SK-N-SH (cell line): ENCODE measurements at regions not wholly inside any gene's neighbourhood (a gene's known extent, or its start where the extent isn't known, plus 50 kb on each side); places are given as distances from the start of the nearest gene placed in this dataset.

Experiments used
- CTCF ChIA-PET: fragments of 300-600, 350-600 bp; formaldehyde crosslinking; extraction: SDS; loops from one replicate; lab custom pipeline; 2021; lab: Yijun Ruan, JAX
- POLR2A ChIA-PET: fragments of 350-600 bp; sonication (Branson Sonifier 250); formaldehyde crosslinking; extraction: SDS; loops from one replicate; lab custom pipeline; 2020; ENCODE audit warnings: antibody characterized with exemption, inconsistent platforms; lab: Yijun Ruan, JAX
- DNase-seq: peaks from one replicate; pipeline ENCODE4 v3.0.0; 2012
- H2AFZ ChIP-seq: fragments of 200-600 bp; sonication (generic); 2 replicates; pipeline ENCODE4 v1.8.1; 2016; ENCODE audit warnings: antibody characterized with exemption, mild to moderate bottlenecking, low read depth
- H3F3A ChIP-seq: fragments of 200-600 bp; sonication (generic); replicated peaks from 2 replicates; pipeline ENCODE3; 2016; ENCODE audit warnings: antibody characterized with exemption, mild to moderate bottlenecking; ENCODE audit not compliant: insufficient read depth
- H3K27ac ChIP-seq, 2 experiments: fragments of 200-500 bp in 1 of 2; fragments of 200-600 bp in 1 of 2; sonication (Bioruptor generic) in 1 of 2; sonication (generic), shearing (Covaris generic) in 1 of 2; 2 replicates each; pipeline versions ENCODE4 v1.5.1 to v1.6.1; 2014 to 2016; ENCODE audit warnings: low read depth in 2 of 2, inconsistent platforms in 1 of 2, low read length in 1 of 2, mild to moderate bottlenecking in 1 of 2, mixed read lengths in 1 of 2
- H3K27me3 ChIP-seq: fragments of 200-600 bp; sonication (generic), shearing (Covaris generic); 2 replicates; pipeline ENCODE4 v1.6.1; 2016; ENCODE audit warnings: mixed run types; ENCODE audit not compliant: insufficient read depth
- H3K36me3 ChIP-seq, 2 experiments: fragments of 200-500 bp in 1 of 2; fragments of 200-600 bp in 1 of 2; sonication (Bioruptor generic) in 1 of 2; sonication (generic) in 1 of 2; replicated peaks in 1 of 2; 2 replicates each; pipeline versions ENCODE3 to v1.5.1; 2014 to 2016; ENCODE audit warnings: low read length in 1 of 2, mild to moderate bottlenecking in 1 of 2; ENCODE audit not compliant: insufficient read depth in 2 of 2, control insufficient read depth in 1 of 2
- H3K4me1 ChIP-seq, 2 experiments: fragments of 200-500 bp in 1 of 2; fragments of 200-600 bp in 1 of 2; sonication (Bioruptor generic) in 1 of 2; sonication (generic), shearing (Covaris generic) in 1 of 2; 2 replicates each; pipeline versions ENCODE4 v1.5.1 to v1.6.1; 2014 to 2016; ENCODE audit warnings: low read depth in 1 of 2, low read length in 1 of 2, mixed run types in 1 of 2; ENCODE audit not compliant: insufficient read depth in 2 of 2, control insufficient read depth in 1 of 2
- H3K4me2 ChIP-seq: fragments of 200-600 bp; sonication (generic), shearing (Covaris generic); 2 replicates; pipeline ENCODE4 v1.6.1; 2017; ENCODE audit warnings: mixed run types
- H3K4me3 ChIP-seq, 2 experiments: fragments of 200-500 bp in 1 of 2; fragments of 200-600 bp in 1 of 2; sonication (Bioruptor generic) in 1 of 2; sonication (generic), shearing (Covaris generic) in 1 of 2; 2 replicates each; pipeline versions ENCODE4 v1.5.1 to v1.8.1; 2014 to 2016; ENCODE audit warnings: low read depth in 2 of 2, inconsistent platforms in 1 of 2, low read length in 1 of 2, mild to moderate bottlenecking in 1 of 2, mixed read lengths in 1 of 2, moderate library complexity in 1 of 2
- H3K79me2 ChIP-seq: fragments of 200-600 bp; sonication (generic); 2 replicates; pipeline ENCODE4 v1.8.1; 2017; ENCODE audit warnings: mild to moderate bottlenecking; ENCODE audit not compliant: insufficient read depth
- H3K9ac ChIP-seq: fragments of 200-600 bp; sonication (generic); 2 replicates; pipeline ENCODE4 v1.6.1; 2017; ENCODE audit warnings: mixed run types
- H3K9me2 ChIP-seq: fragments of 200-600 bp; sonication (generic); 2 replicates; pipeline ENCODE4 v1.6.1; 2017; ENCODE audit warnings: mixed run types
- H3K9me3 ChIP-seq: fragments of 200-600 bp; sonication (generic); 2 replicates; pipeline ENCODE4 v1.6.1; 2017; ENCODE audit warnings: mixed run types, mild to moderate bottlenecking, moderate library complexity
- H4K20me1 ChIP-seq: fragments of 200-600 bp; sonication (generic); 2 replicates; pipeline ENCODE4 v1.6.1; 2017; ENCODE audit warnings: mild to moderate bottlenecking, mixed run types; ENCODE audit not compliant: insufficient read depth
- CHD2 ChIP-seq: fragments of 150-350 bp; IDR thresholded peaks from 2 replicates; pipeline ENCODE4 v1.6.1; 2018; ENCODE audit warnings: low read length; ENCODE audit not compliant: partially characterized antibody
- EP300 ChIP-seq, 2 experiments: IDR thresholded peaks; 2 replicates each; pipeline versions ENCODE4 v1.4.0 to v1.6.1; 2012; ENCODE audit warnings: borderline replicate concordance in 1 of 2, low read depth in 1 of 2, low read length in 1 of 2
- EZH2phosphoT487 ChIP-seq: fragments of 200-600 bp; sonication (generic); IDR thresholded peaks from 2 replicates; pipeline ENCODE4 v1.6.1; 2017; ENCODE audit warnings: low read depth, mixed run types, mild to moderate bottlenecking, antibody characterized with exemption, moderate library complexity, borderline replicate concordance
- FOSL2 ChIP-seq: IDR thresholded peaks from 2 replicates; pipeline ENCODE4 v1.4.0; 2012; ENCODE audit warnings: low read depth, mild to moderate bottlenecking, moderate library complexity, borderline replicate concordance
- FOXJ3 ChIP-seq: sonication (generic); formaldehyde crosslinking; IDR thresholded peaks from 2 replicates; pipeline ENCODE4 v1.5.1; 2020; ENCODE audit warnings: mild to moderate bottlenecking, missing genetic modification reagents
- FOXM1 ChIP-seq: IDR thresholded peaks from 2 replicates; pipeline ENCODE4 v1.4.0; 2012; ENCODE audit warnings: low read depth, mild to moderate bottlenecking
- GABPA ChIP-seq: IDR thresholded peaks from 2 replicates; pipeline ENCODE4 v1.4.0; 2012; ENCODE audit warnings: low read depth, mild to moderate bottlenecking
- GATA2 ChIP-seq: sonication (generic); formaldehyde crosslinking; IDR thresholded peaks from 2 replicates; pipeline ENCODE4 v1.5.0; 2020; ENCODE audit warnings: mild to moderate bottlenecking, missing genetic modification reagents
- IRF3 ChIP-seq: fragments of 150-350 bp; IDR thresholded peaks from 2 replicates; pipeline ENCODE4 v1.6.1; 2016; ENCODE audit warnings: mild to moderate bottlenecking, low read depth, low read length
- JUND ChIP-seq: IDR thresholded peaks from 2 replicates; pipeline ENCODE4 v1.4.0; 2012
- MXI1 ChIP-seq: IDR thresholded peaks from 2 replicates; pipeline ENCODE4 v1.6.1; 2012; ENCODE audit warnings: mild to moderate bottlenecking, low read depth, low read length, improper control_type of control experiment
- NFIC ChIP-seq: IDR thresholded peaks from 2 replicates; pipeline ENCODE4 v1.4.0; 2012; ENCODE audit warnings: borderline replicate concordance
- NRF1 ChIP-seq: IDR thresholded peaks from 2 replicates; pipeline ENCODE4 v1.6.1; 2012; ENCODE audit warnings: low read depth, mild to moderate bottlenecking, low read length
- PBX3 ChIP-seq: IDR thresholded peaks from 2 replicates; pipeline ENCODE4; 2012
- POLR2AphosphoS5 ChIP-seq: IDR thresholded peaks from 2 replicates; pipeline ENCODE4 v1.6.1; 2012; ENCODE audit warnings: low read depth, low read length
- RAD21 ChIP-seq: IDR thresholded peaks from 2 replicates; pipeline ENCODE4 v1.6.1; 2012; ENCODE audit warnings: mild to moderate bottlenecking, low read length
- REST ChIP-seq: IDR thresholded peaks from 2 replicates; pipeline ENCODE4 v1.6.1; 2012; ENCODE audit warnings: mild to moderate bottlenecking, low read depth, low read length, moderate library complexity
- RFX5 ChIP-seq: IDR thresholded peaks from 2 replicates; pipeline ENCODE4 v1.6.1; 2012; ENCODE audit warnings: mild to moderate bottlenecking, improper control_type of control experiment, low read length
- RXRA ChIP-seq: IDR thresholded peaks from 2 replicates; pipeline ENCODE4 v1.4.0; 2012; ENCODE audit warnings: low read depth, mild to moderate bottlenecking, borderline replicate concordance
- SMC3 ChIP-seq: IDR thresholded peaks from 2 replicates; pipeline ENCODE4 v1.6.1; 2012; ENCODE audit warnings: low read depth, low read length, improper control_type of control experiment
- TCF12 ChIP-seq: IDR thresholded peaks from 2 replicates; pipeline ENCODE4 v1.4.0; 2012
- TEAD4 ChIP-seq: IDR thresholded peaks from 2 replicates; pipeline ENCODE4 v1.4.0; 2012; ENCODE audit warnings: mild to moderate bottlenecking, borderline replicate concordance; ENCODE audit not compliant: insufficient read depth
- WGBS: methylation state at CpG from one replicate; pipeline ENCODE4 v1.1.6; 2017; ENCODE audit warnings: low lambda C conversion rate; 5-methylcytosine and 5-hydroxymethylcytosine counted together

GRCh38 chr18:72427721-72428120, 116.4 kb downstream of the CBLN2 start:
- TF ChIP-seq SMC3 (no peak), JUND (peak; percentile 66), RAD21 (no peak), PBX3 (peak; percentile 58), FOSL2 (peak; percentile 68; the same call in 1 of the 2 replicates), RFX5 (no peak), EP300 (IDR thresholded peaks at IDR 0.05; ENCODE audit: borderline replicate concordance in 1 of 2, low read depth in 1 of 2, low read length in 1 of 2) (0 out of 4 replicates have a peak, but pooled peaks of 1 of the 2 experiments have one; percentile 5), NFIC (0 out of 2 replicates have a peak, but pooled peaks have one; percentile 15), MXI1 (no peak), POLR2AphosphoS5 (no peak), NRF1 (no peak), TCF12 (peak; percentile 29; the same call in 1 of the 2 replicates), GABPA (no peak), TEAD4 (peak; percentile 26; the same call in 1 of the 2 replicates)
- Histone ChIP-seq H3K79me2 (no peaks in the 10 kb centered on the region), H3K4me3 (no peak overlapping the region), H3K4me2 (peak overlapping the region; percentile 15; the same call in 1 of the 2 replicates), H3F3A (peaks cover 15% of the 10 kb centered on the region), H3K9me3 (no peaks in the 10 kb centered on the region), H3K36me3 (no peaks in the 10 kb centered on the region), H2AFZ (peak overlapping the region; percentile 58), H3K9ac (0 out of 2 replicates have a peak overlapping the region, but pooled peaks have one; percentile 16), H3K27ac (peak overlapping the region in 1 of 2 experiments; percentile 56; a peak in 2 of 4 replicates), H3K4me1 (no peaks in the 10 kb centered on the region), H3K27me3 (no peaks in the 10 kb centered on the region), H4K20me1 (no peaks in the 10 kb centered on the region), H3K9me2 (0 out of 2 replicates have a peak, but pooled peaks cover under 1% of the 10 kb centered on the region)
- DNase-seq: no peak
- WGBS: 8% methylated on average over 2 of the region's 2 CpGs
- CTCF ChIA-PET: no interaction called here
- POLR2A ChIA-PET: no interaction called here

GRCh38 chr18:72419914-72420313, 124.2 kb downstream of the CBLN2 start:
- no peaks in the 10 kb centered on the region for H3K27me3 ChIP-seq
- POLR2A ChIA-PET: no interaction called here
- TF ChIP-seq JUND: no peak
- TF ChIP-seq IRF3: no peak
- no peak for TF ChIP-seq RXRA
- no peak for TF ChIP-seq FOXJ3 (CRISPR knock-in tag)
- no peak for TF ChIP-seq SMC3
- peak in 1 of 2 experiments; percentile 21; a peak in 1 of 4 replicates for TF ChIP-seq EP300 (IDR thresholded peaks at IDR 0.05; ENCODE audit: borderline replicate concordance in 1 of 2, low read depth in 1 of 2, low read length in 1 of 2)
- TF ChIP-seq TCF12: peak; percentile 52; the same call in 1 of the 2 replicates
- TF ChIP-seq FOXM1: no peak
- TF ChIP-seq EZH2phosphoT487: no peak
- TF ChIP-seq GATA2: no peak
- peak; percentile 56 for TF ChIP-seq PBX3
- no peak for TF ChIP-seq REST
- TF ChIP-seq RFX5: no peak
- no peak for TF ChIP-seq CHD2
- TF ChIP-seq NRF1: no peak

More at GRCh38 chr18:72419914-72420313, 124.2 kb downstream of the CBLN2 start:
- Histone ChIP-seq H4K20me1 (no peaks in the 10 kb centered on the region), H3K9me2 (no peaks in the 10 kb centered on the region), H3K36me3 (no peaks in the 10 kb centered on the region), H3K9me3 (no peaks in the 10 kb centered on the region), H3K4me2 (no peak overlapping the region), H3K4me1 (no peaks in the 10 kb centered on the region), H3K27ac (peak overlapping the region in 1 of 2 experiments; percentile 53; a peak in 1 of 4 replicates), H3F3A (no peaks in the 10 kb centered on the region), H3K9ac (no peak overlapping the region), H2AFZ (no peak overlapping the region), H3K4me3 (no peak overlapping the region), H3K79me2 (no peaks in the 10 kb centered on the region)
- no peak for DNase-seq
- CTCF ChIA-PET: no interaction called here
- 53% methylated on average over 4 of the region's 4 CpGs for WGBS
